Skeletal muscle satellite cell (primary cell): ENCODE measurements at regions not wholly inside any gene's neighbourhood (a gene's known extent, or its start where the extent isn't known, plus 50 kb on each side); places are given as distances from the start of the nearest gene placed in this dataset.

ENCODE experiments used
- H3K27me3 ChIP-seq: 2 replicates; pipeline ENCODE4 v1.7.0; 2013; ENCODE audit warnings: low read length; ENCODE audit not compliant: control insufficient read depth, insufficient read depth
- H3K36me3 ChIP-seq: 2 replicates; pipeline ENCODE4 v1.7.0; 2013; ENCODE audit warnings: mild to moderate bottlenecking, control low read depth, low read length; ENCODE audit not compliant: insufficient read depth
- H3K4me1 ChIP-seq: 2 replicates; pipeline ENCODE4 v1.7.0; 2013; ENCODE audit warnings: low read length; ENCODE audit not compliant: control insufficient read depth, insufficient read depth
- H3K4me2 ChIP-seq: 2 replicates; pipeline ENCODE4 v1.7.0; 2013; ENCODE audit warnings: mild to moderate bottlenecking, low read length
- H3K4me3 ChIP-seq: 2 replicates; pipeline ENCODE4 v1.7.0; 2013; ENCODE audit warnings: low read length
- H3K9ac ChIP-seq: 2 replicates; pipeline ENCODE4 v1.7.0; 2013; ENCODE audit warnings: mild to moderate bottlenecking, low read depth, low read length, moderate library complexity
- H3K9me3 ChIP-seq: replicated peaks from 2 replicates; pipeline ENCODE4 v1.7.0; 2013; ENCODE audit warnings: mild to moderate bottlenecking, control low read depth, low read length

DNA sequence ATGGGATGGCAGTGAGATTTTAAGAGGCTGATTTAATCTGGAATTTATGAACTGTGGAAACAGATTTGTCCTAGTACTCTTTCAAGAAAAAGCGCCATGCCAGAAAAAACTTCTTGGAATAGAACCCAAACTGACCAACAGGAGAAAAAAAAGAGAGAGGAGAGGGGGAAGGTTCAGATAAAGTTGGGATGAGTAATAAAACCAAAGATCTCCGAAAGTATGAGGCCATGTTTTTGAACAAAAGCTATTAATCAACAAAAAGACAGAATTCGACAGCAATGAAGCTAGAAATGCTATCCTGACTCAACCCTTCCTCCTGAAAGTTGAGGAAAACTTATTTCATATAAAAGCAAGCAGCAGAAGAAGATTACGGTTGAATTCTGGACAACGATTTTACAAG is 135.5 kb downstream of the CEMIP2 start:
- Histone ChIP-seq H3K27me3 (peaks cover 14% of the 10 kb centered on the region), H3K36me3 (no peaks in the 10 kb centered on the region), H3K4me2 (no peak overlapping the region), H3K4me1 (no peaks in the 10 kb centered on the region), H3K9me3 (no peaks in the 10 kb centered on the region), H3K9ac (no peak overlapping the region), H3K4me3 (no peak overlapping the region)

DNA sequence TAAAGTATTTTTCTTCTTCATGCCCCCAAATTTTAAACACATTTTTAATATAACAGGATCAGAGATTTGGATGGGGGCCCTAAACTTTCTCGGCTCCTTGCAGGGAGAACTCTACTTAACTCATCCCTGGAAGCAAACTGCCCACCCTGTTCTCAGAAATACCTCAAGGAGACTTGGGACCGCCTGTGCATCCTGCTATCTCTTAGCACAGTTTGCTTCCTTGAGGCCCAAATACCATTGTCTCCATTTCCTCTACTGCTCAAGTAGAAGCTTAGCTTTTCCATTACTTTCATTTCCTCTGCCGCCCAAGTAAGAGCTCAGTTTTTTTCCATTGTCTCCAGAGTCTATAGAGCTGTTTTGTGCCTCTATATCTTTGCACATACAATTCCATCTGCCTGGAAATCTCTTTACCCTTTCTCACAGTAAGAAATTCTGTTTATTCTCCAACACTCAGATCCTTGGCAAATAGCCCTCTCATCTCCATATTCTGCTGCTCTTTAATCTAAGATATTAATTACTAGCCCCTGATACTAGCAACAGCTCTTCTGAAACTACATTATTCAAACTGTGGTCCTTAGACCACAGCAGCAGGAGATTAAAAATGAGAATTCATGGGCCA is 137.8 kb downstream of the CEMIP2 start:
- H3K9ac ChIP-seq: no peak overlapping the region
- no peaks in the 10 kb centered on the region for H3K4me1 ChIP-seq
- H3K36me3 ChIP-seq: no peaks in the 10 kb centered on the region
- no peak overlapping the region for H3K4me2 ChIP-seq
- no peak overlapping the region for H3K4me3 ChIP-seq
- no peaks in the 10 kb centered on the region for H3K9me3 ChIP-seq
- H3K27me3 ChIP-seq: peaks cover 11% of the 10 kb centered on the region

- no peak overlapping the region for H3K4me3 ChIP-seq
- no peaks in the 10 kb centered on the region for H3K4me1 ChIP-seq
- no peak overlapping the region for H3K4me2 ChIP-seq
- no peaks in the 10 kb centered on the region for H3K36me3 ChIP-seq
- no peaks in the 10 kb centered on the region for H3K9me3 ChIP-seq
- H3K9ac ChIP-seq: no peak overlapping the region
- peaks cover 11% of the 10 kb centered on the region for H3K27me3 ChIP-seq
Observed at GRCh38 chr9:71629578-71630215, 138.6 kb downstream of the CEMIP2 start.

DNA sequence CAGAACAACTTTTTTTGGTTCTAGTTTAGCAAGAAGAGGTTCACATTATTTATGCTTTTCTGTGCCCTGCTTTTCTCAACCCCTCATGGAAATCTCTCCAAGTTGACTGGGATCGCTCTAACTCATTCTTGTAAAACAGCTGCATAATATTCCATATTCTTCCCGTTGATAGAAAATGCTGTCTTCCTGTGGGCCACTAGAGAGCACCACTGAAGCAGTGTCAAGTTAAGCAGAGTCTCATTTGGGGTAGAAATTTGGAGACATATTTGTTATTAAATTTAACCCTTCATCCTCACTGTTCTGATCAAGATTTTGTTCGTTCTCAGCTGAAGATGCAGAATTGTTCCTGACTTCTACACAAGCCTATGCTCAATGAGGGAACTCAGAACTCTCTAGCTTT is 140.1 kb downstream of the CEMIP2 start:
- Histone ChIP-seq H3K27me3 (peaks cover 13% of the 10 kb centered on the region), H3K4me1 (no peaks in the 10 kb centered on the region), H3K9ac (no peak overlapping the region), H3K36me3 (no peaks in the 10 kb centered on the region), H3K4me2 (no peak overlapping the region), H3K4me3 (no peak overlapping the region), H3K9me3 (no peaks in the 10 kb centered on the region)

GRCh38 chr9:71627537-71627936 is 140.8 kb downstream of the CEMIP2 start:
- Histone ChIP-seq H3K27me3 (peaks cover 17% of the 10 kb centered on the region), H3K4me3 (no peak overlapping the region), H3K36me3 (no peaks in the 10 kb centered on the region)

GRCh38 chr9:71626395-71626794 is 141.9 kb downstream of the CEMIP2 start:
- Histone ChIP-seq H3K4me3 (no peak overlapping the region), H3K4me1 (no peaks in the 10 kb centered on the region), H3K4me2 (no peak overlapping the region), H3K27me3 (peaks cover 17% of the 10 kb centered on the region), H3K9ac (no peak overlapping the region), H3K36me3 (no peaks in the 10 kb centered on the region), H3K9me3 (no peaks in the 10 kb centered on the region)

More at GRCh38 chr9:71627537-71627936, 140.8 kb downstream of the CEMIP2 start:
- H3K9me3 ChIP-seq: no peaks in the 10 kb centered on the region
- no peak overlapping the region for H3K4me2 ChIP-seq
- no peaks in the 10 kb centered on the region for H3K4me1 ChIP-seq
- H3K9ac ChIP-seq: no peak overlapping the region

DNA sequence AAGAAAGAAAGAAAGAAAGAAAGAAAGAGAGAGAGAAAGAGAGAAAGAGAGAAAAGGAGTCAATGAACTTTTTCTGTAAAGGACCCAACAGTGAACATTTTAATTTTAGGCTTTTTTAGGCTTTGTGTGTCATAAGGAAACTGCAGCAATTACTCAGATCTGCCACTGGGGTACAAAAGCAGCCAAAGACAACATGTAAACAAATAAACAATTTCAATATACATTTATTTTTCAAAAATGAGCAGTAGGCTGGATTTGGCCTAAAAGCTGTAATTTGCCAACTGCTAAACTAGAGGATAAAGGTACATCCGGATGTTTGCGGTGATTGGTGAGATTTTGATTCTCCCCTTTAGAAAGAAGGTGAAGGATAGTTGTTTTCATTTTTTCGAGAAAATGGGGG is 143.6 kb downstream of the CEMIP2 start:
- no peak overlapping the region for H3K4me2 ChIP-seq
- H3K9ac ChIP-seq: no peak overlapping the region
- no peaks in the 10 kb centered on the region for H3K9me3 ChIP-seq
- no peaks in the 10 kb centered on the region for H3K4me1 ChIP-seq
- no peak overlapping the region for H3K4me3 ChIP-seq
- no peaks in the 10 kb centered on the region for H3K36me3 ChIP-seq
- H3K27me3 ChIP-seq: peaks cover 23% of the 10 kb centered on the region

GRCh38 chr9:71620746-71621145 is 147.6 kb downstream of the CEMIP2 start:
- Histone ChIP-seq H3K9ac (no peak overlapping the region), H3K36me3 (no peaks in the 10 kb centered on the region), H3K4me2 (no peak overlapping the region), H3K4me1 (no peaks in the 10 kb centered on the region), H3K9me3 (no peaks in the 10 kb centered on the region), H3K27me3 (peaks cover 12% of the 10 kb centered on the region), H3K4me3 (no peak overlapping the region)

GRCh38 chr9:71620331-71620730 is 148.0 kb downstream of the CEMIP2 start:
- H3K27me3 ChIP-seq: peaks cover 12% of the 10 kb centered on the region
- H3K9me3 ChIP-seq: no peaks in the 10 kb centered on the region
- no peaks in the 10 kb centered on the region for H3K36me3 ChIP-seq
- no peak overlapping the region for H3K4me2 ChIP-seq
- no peak overlapping the region for H3K9ac ChIP-seq
- no peaks in the 10 kb centered on the region for H3K4me1 ChIP-seq
- no peak overlapping the region for H3K4me3 ChIP-seq

DNA sequence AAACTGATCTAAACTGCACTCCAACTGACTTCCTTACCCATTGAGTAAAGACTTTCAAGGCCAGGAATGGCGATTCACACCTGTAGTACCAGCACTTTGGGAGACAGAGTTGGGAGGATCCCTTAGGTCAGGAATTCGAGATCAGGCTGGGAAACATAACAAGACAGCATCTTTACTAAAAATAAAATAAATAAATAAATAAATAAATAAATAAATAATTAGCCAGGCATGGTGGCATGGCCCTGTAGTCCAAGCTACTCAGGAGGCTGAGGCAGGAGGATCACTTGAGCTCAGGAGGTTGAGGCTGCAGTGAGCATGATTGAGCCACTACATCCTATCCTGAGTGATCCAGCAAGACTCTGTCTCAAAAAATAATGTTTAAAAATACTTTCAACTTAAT is 148.4 kb downstream of the CEMIP2 start:
- no peak overlapping the region for H3K4me2 ChIP-seq
- H3K9me3 ChIP-seq: no peaks in the 10 kb centered on the region
- peaks cover 12% of the 10 kb centered on the region for H3K27me3 ChIP-seq
- H3K4me3 ChIP-seq: no peak overlapping the region
- H3K9ac ChIP-seq: no peak overlapping the region
- no peaks in the 10 kb centered on the region for H3K36me3 ChIP-seq
- no peaks in the 10 kb centered on the region for H3K4me1 ChIP-seq

DNA sequence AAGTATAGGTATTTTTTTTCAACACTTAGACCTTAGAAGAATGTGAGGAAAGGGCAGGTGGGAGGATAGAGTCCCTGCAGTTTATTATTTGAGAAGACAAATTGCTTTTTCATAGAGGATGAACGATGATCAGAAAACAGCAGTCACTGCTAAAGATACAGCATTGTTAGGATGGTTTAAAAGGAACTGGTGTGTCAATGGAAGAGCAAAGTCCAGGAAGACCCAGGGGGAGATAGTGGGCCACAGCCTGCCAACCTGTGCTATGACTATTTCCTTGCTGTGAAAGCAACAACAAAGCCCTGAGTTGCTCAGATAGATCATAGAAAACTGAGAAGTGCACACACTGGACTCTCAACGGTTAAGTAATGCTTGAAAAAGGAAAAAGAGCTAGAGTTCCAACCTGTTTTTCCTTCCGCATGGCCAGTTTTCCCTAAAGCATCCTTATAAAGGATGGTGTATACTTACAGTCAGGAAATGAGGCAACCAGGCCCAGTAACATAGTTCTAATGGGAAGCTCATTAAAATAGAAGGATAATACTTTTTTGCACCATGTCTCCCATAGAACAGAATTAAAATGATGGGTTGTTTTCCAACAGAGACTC is 153.8 kb downstream of the CEMIP2 start:
- no peak overlapping the region for H3K4me2 ChIP-seq
- H3K36me3 ChIP-seq: no peaks in the 10 kb centered on the region
- H3K27me3 ChIP-seq: no peaks in the 10 kb centered on the region
- peaks cover 3% of the 10 kb centered on the region for H3K9me3 ChIP-seq
- H3K4me1 ChIP-seq: no peaks in the 10 kb centered on the region
- H3K9ac ChIP-seq: no peak overlapping the region
- H3K4me3 ChIP-seq: no peak overlapping the region

GRCh38 chr9:71612889-71613288 is 155.4 kb downstream of the CEMIP2 start:
- peaks cover 4% of the 10 kb centered on the region for H3K4me1 ChIP-seq
- H3K27me3 ChIP-seq: no peaks in the 10 kb centered on the region
- H3K4me2 ChIP-seq: no peak overlapping the region
- no peak overlapping the region for H3K4me3 ChIP-seq
- H3K9me3 ChIP-seq: peaks cover 3% of the 10 kb centered on the region
- no peak overlapping the region for H3K9ac ChIP-seq
- H3K36me3 ChIP-seq: no peaks in the 10 kb centered on the region
